Glomerular visceral epithelial cell (primary cell): ENCODE measurements at regions not wholly inside any gene's neighbourhood (a gene's known extent, or its start where the extent isn't known, plus 50 kb on each side); places are given as distances from the start of the nearest gene placed in this dataset.

Experiments
- DNase-seq: peaks from one replicate; pipeline ENCODE4 v3.0.0-alpha.2; 2016; ENCODE audit errors: extremely low spot score

DNA sequence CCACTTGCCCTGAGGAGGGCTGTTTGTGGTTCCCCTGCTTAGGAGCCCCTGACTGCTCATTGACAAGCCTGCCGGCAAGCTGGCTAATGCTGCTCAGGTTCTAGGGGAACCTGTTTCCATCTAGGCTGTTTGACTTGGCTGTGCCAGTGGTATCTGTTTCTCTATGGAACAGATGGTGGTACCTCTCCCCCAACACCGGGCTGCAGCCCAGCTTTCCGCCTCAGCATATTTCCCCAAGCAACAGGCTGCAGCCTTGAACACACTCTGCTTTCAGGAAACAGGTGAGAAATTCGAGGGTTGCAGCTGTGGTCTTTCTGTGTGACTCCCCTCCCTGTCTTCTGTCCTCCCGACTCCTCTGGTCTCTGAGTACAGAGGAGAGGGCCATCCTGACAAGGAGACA lies 132.3 kb downstream of the TMEM132E start:
- no peak for DNase-seq

- DNase-seq, result no peak
Observed at GRCh38 chr17:34710226-34710625, 130.8 kb downstream of the TMEM132E start.

- no peak for DNase-seq
Observed at GRCh38 chr17:34709158-34709754, 129.9 kb downstream of the TMEM132E start.

GRCh38 chr17:34706029-34706428 lies 126.6 kb downstream of the TMEM132E start:
- peak; percentile 15 for DNase-seq

- DNase-seq, result peak; percentile 27
Observed at GRCh38 chr17:34703533-34703932, 124.2 kb downstream of the TMEM132E start.

- DNase-seq, result no peak
Observed at GRCh38 chr17:34699181-34699580, 119.8 kb downstream of the TMEM132E start.

- DNase-seq, result no peak
Observed at GRCh38 chr17:34692920-34693319, 113.5 kb downstream of the TMEM132E start.
